Testis (tissue), 2 donors: ENCODE measurements at regions not wholly inside any gene's neighbourhood (a gene's known extent, or its start where the extent isn't known, plus 50 kb on each side); places are given as distances from the start of the nearest gene placed in this dataset.

Experiments used
- CTCF ChIP-seq, 3 experiments: fragments of 450-650 bp in 2 of 3; fragments of 200-600 bp in 1 of 3; sonication (generic) in 1 of 3; IDR thresholded peaks; one replicate each; pipeline ENCODE4 v1.5.1; 2016 to 2019; ENCODE audit warnings: antibody characterized with exemption in 3 of 3, mild to moderate bottlenecking in 2 of 3, moderate library complexity in 1 of 3
- POLR2A ChIP-seq: fragments of 450-650 bp; IDR thresholded peaks from one replicate; pipeline ENCODE4 v1.6.1; 2017; ENCODE audit warnings: antibody characterized with exemption, mild to moderate bottlenecking, moderate library complexity

- TF ChIP-seq POLR2A (no peak), CTCF (IDR thresholded peaks at IDR 0.05) (no peak)
These were observed 281.5 kb upstream of the DPPA4 start for GRCh38 chr3:109618766-109619378.
